Endothelial cell (in vitro differentiated cells): ENCODE measurements at regions not wholly inside any gene's neighbourhood (a gene's known extent, or its start where the extent isn't known, plus 50 kb on each side); places are given as distances from the start of the nearest gene placed in this dataset.

Experiments used
- DNase-seq: peaks from one replicate; pipeline ENCODE4 v3.0.0; 2021; ENCODE audit warnings: low spot score
- H3K27ac Mint-ChIP-seq: one replicate; pipeline ENCODE4 v1.8.0; 2021; ENCODE audit warnings: mixed read lengths, inconsistent platforms; ENCODE audit not compliant: unreplicated experiment
- H3K27me3 Mint-ChIP-seq: one replicate; pipeline ENCODE4 v1.8.0; 2021; ENCODE audit warnings: mild to moderate bottlenecking, moderate library complexity, mixed read lengths, inconsistent platforms; ENCODE audit not compliant: unreplicated experiment
- H3K36me3 Mint-ChIP-seq: one replicate; pipeline ENCODE4 v1.8.0; 2021; ENCODE audit warnings: mild to moderate bottlenecking, low read depth, mixed read lengths, inconsistent platforms; ENCODE audit not compliant: unreplicated experiment
- H3K4me1 Mint-ChIP-seq: one replicate; pipeline ENCODE4 v1.8.0; 2021; ENCODE audit warnings: mild to moderate bottlenecking, mixed read lengths, inconsistent platforms; ENCODE audit not compliant: unreplicated experiment
- H3K4me3 Mint-ChIP-seq: one replicate; pipeline ENCODE4 v1.8.0; 2021; ENCODE audit warnings: mild to moderate bottlenecking, mixed read lengths, inconsistent platforms; ENCODE audit not compliant: unreplicated experiment
- H3K9me3 Mint-ChIP-seq: one replicate; pipeline ENCODE4 v1.8.0; 2021; ENCODE audit warnings: mixed read lengths, inconsistent platforms; ENCODE audit not compliant: unreplicated experiment
- TF ChIP-seq, protein P1 (sequence below): fragments of 200-600 bp; sonication (generic); IDR thresholded peaks from one replicate; pipeline ENCODE4 v1.5.0; 2021; ENCODE audit warnings: antibody characterized with exemption; ENCODE audit not compliant: unreplicated experiment

GRCh38 chr1:115476616-115477015 lies 138.6 kb upstream of the NGF start:
- TF ChIP-seq, protein P1, sequence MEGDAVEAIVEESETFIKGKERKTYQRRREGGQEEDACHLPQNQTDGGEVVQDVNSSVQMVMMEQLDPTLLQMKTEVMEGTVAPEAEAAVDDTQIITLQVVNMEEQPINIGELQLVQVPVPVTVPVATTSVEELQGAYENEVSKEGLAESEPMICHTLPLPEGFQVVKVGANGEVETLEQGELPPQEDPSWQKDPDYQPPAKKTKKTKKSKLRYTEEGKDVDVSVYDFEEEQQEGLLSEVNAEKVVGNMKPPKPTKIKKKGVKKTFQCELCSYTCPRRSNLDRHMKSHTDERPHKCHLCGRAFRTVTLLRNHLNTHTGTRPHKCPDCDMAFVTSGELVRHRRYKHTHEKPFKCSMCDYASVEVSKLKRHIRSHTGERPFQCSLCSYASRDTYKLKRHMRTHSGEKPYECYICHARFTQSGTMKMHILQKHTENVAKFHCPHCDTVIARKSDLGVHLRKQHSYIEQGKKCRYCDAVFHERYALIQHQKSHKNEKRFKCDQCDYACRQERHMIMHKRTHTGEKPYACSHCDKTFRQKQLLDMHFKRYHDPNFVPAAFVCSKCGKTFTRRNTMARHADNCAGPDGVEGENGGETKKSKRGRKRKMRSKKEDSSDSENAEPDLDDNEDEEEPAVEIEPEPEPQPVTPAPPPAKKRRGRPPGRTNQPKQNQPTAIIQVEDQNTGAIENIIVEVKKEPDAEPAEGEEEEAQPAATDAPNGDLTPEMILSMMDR = no peak
- H3K4me1 Mint-ChIP-seq = peaks cover 12% of the 10 kb centered on the region
- DNase-seq = no peak
- H3K27ac Mint-ChIP-seq = no peak overlapping the region
- H3K4me3 Mint-ChIP-seq = no peak overlapping the region
- H3K9me3 Mint-ChIP-seq = no peaks in the 10 kb centered on the region
- peaks cover 10% of the 10 kb centered on the region for H3K27me3 Mint-ChIP-seq
- H3K36me3 Mint-ChIP-seq = no peaks in the 10 kb centered on the region

DNA sequence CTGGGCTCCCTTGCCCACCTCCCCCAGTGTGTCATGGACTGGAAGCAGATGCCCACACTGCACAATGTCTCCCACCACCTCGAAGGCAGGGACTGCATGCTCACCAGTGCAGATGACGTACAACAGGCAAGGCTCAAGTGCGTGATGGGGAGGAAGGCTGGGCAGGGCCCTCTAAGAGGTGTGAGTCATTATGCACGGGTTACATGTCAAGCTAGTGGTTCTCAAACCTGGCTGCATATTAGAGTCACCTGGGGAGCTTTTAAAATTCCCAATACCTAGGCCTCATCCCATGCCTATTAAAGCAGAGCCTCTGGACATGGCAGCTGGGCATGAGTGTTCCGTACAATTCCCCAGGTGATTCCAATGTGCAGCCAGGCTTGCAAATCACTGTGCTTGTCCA lies 137.9 kb upstream of the NGF start:
- TF ChIP-seq, protein P1 = no peak
- H3K4me3 Mint-ChIP-seq = no peak overlapping the region
- H3K36me3 Mint-ChIP-seq = no peaks in the 10 kb centered on the region
- H3K27ac Mint-ChIP-seq = no peak overlapping the region
- no peak for DNase-seq
- peaks cover 12% of the 10 kb centered on the region for H3K4me1 Mint-ChIP-seq
- H3K27me3 Mint-ChIP-seq = peaks cover 10% of the 10 kb centered on the region
- H3K9me3 Mint-ChIP-seq = no peaks in the 10 kb centered on the region

DNA sequence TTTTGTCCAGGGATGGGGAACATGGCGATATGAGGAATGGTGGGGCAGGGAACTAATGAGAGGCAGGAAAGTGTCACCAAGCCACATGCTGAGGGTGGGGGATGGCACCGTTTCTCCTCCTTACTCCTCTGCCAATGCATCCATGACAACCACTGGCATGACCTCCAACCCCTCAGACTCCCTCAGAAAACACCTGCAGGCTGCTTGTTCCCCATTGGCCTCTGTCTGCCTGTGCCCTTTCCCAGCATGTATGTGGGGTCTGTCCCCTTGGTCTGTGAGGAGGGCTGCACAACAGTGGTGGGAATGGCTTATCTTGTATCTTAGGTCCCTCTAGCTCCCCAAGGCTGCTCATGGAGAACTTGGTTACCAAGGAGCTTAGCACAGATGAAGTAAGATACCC lies 137.2 kb upstream of the NGF start:
- H3K36me3 Mint-ChIP-seq = no peaks in the 10 kb centered on the region
- TF ChIP-seq, protein P1 = no peak
- no peak for DNase-seq
- H3K4me3 Mint-ChIP-seq = no peak overlapping the region
- H3K27me3 Mint-ChIP-seq = peaks cover 10% of the 10 kb centered on the region
- H3K27ac Mint-ChIP-seq = no peak overlapping the region
- no peaks in the 10 kb centered on the region for H3K9me3 Mint-ChIP-seq
- peaks cover 12% of the 10 kb centered on the region for H3K4me1 Mint-ChIP-seq

DNA sequence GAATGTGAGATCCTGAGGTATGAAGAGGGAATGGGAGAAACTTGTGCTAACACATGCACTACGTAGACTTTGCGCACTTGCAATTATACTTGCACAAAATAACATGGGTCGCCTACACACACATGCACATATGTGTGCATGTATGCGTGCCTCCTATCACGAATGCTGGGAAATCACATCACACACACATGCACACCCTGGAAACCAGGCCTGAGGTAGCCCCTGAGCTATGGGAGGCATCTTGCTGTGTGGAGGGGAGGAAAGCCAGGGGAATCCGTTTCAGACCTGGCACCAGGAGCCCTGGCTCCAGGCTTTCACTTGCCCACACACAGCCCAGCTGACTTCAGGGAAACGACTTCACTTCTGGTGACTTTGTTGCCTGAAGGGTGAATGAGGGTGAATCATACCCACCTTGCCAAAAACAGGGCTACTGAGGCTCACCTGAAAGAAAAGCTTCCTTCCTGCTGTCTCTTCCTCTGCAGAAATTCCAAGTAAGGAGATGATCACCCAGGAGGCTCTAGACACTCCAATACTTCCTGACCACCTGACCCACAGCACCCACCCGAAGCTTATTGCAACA lies 136.0 kb upstream of the NGF start:
- TF ChIP-seq, protein P1 = no peak
- Mint-ChIP-seq H3K9me3 (no peaks in the 10 kb centered on the region), H3K27ac (no peak overlapping the region), H3K36me3 (no peaks in the 10 kb centered on the region), H3K27me3 (peaks cover 10% of the 10 kb centered on the region), H3K4me3 (no peak overlapping the region), H3K4me1 (peaks cover 12% of the 10 kb centered on the region)
- DNase-seq = no peak

DNA sequence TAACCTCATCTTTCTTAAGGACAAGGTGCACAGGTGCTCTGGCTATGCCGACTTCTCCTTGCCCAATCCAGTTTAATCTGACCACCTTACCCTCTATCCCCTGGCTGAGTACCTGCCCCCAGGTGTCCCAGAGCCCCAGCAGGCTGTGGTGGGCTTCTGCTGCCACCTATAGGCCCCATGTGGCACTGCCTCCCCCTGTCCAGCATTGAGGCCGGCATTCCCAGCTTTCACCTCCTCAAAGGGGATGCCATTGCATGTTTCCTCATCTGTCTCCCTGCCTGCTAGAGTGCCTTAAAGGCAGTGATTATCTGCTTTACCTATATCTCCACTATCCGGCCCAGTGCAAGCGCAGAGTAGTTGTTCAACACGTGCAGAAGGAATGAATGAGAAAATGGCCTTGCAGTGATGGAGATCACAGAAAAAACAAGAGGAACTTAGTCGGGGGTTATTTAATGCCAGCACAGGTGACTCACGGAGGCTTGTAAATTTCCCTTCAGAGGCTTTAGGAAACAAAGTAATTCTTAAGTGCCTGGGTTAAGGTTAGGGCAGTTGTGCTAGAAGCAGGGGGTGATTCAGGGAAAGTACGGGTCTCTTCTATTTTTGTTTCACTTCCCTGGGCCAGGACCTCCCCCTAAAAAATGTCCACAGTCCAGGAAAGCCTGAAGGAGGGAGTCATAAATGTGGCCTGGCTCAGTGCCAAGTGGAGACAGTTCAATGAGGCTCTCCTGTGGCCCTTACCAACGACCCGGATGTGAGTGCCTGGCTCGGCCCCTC lies 131.8 kb upstream of the NGF start:
- peaks cover 31% of the 10 kb centered on the region for H3K4me1 Mint-ChIP-seq
- TF ChIP-seq, protein P1 = peak; percentile 87
- no peak overlapping the region for H3K27ac Mint-ChIP-seq

More for the DNA sequence above, 131.8 kb upstream of the NGF start:
- H3K4me3 Mint-ChIP-seq = no peak overlapping the region
- H3K9me3 Mint-ChIP-seq = no peaks in the 10 kb centered on the region
- no peaks in the 10 kb centered on the region for H3K36me3 Mint-ChIP-seq
- H3K27me3 Mint-ChIP-seq = peaks cover 7% of the 10 kb centered on the region
- DNase-seq = peak; percentile 65
